Spleen (tissue), 11 donors: ENCODE measurements at regions not wholly inside any gene's neighbourhood (a gene's known extent, or its start where the extent isn't known, plus 50 kb on each side); places are given as distances from the start of the nearest gene placed in this dataset.

Source experiments
- DNase-seq: peaks from one replicate; pipeline ENCODE4 v3.0.0-alpha.2; 2020
- H3K27ac ChIP-seq, 8 donors: fragments of 200-600 bp; sonication (generic) in 7 of 8; 1 replicate in 4 of 8; 2 replicates in 4 of 8; pipeline versions ENCODE4 v1.5.0 to v1.8.0; 2016 to 2021; ENCODE audit warnings: inconsistent platforms in 4 of 8, mild to moderate bottlenecking in 4 of 8, moderate library complexity in 1 of 8
- H3K27me3 ChIP-seq, 7 donors: fragments of 200-600 bp; sonication (generic) in 6 of 7; replicated peaks in 1 of 7; 1 replicate in 4 of 7; 2 replicates in 3 of 7; pipeline versions ENCODE4 v1.5.0 to v1.8.0; 2016 to 2021; ENCODE audit warnings: inconsistent platforms in 3 of 7, mild to moderate bottlenecking in 1 of 7
- H3K36me3 ChIP-seq, 6 donors: fragments of 200-600 bp; sonication (generic) in 5 of 6; 1 replicate in 4 of 6; 2 replicates in 2 of 6; pipeline versions ENCODE4 v1.5.0 to v1.8.0; 2016 to 2021; ENCODE audit warnings: inconsistent platforms in 2 of 6
- H3K4me1 ChIP-seq, 6 donors: fragments of 200-600 bp; sonication (generic) in 5 of 6; 1 replicate in 3 of 6; 2 replicates in 3 of 6; pipeline versions ENCODE4 v1.5.0 to v1.8.0; 2016 to 2021; ENCODE audit warnings: inconsistent platforms in 3 of 6
- H3K4me3 ChIP-seq, 8 donors: fragments of 200-600 bp; sonication (generic) in 7 of 8; 1 replicate in 4 of 8; 2 replicates in 4 of 8; pipeline versions ENCODE4 v1.5.0 to v1.8.0; 2016 to 2021; ENCODE audit warnings: inconsistent platforms in 4 of 8, mild to moderate bottlenecking in 4 of 8, moderate library complexity in 2 of 8
- H3K9me3 ChIP-seq, 8 donors: fragments of 200-600 bp; sonication (generic) in 7 of 8; 1 replicate in 4 of 8; 2 replicates in 4 of 8; pipeline versions ENCODE4 v1.5.0 to v1.8.0; 2016 to 2021; ENCODE audit warnings: inconsistent platforms in 4 of 8
- CTCF ChIP-seq, 11 experiments: fragments of 200-600 bp in 7 of 11; fragments of 450-650 bp in 4 of 11; sonication (generic) in 4 of 11; IDR thresholded peaks in 8 of 11; conservative IDR thresholded peaks in 3 of 11; 1 replicate in 7 of 11; 2 replicates in 4 of 11; pipeline versions ENCODE4 v1.4.0 to v1.8.0; 2016 to 2021; ENCODE audit warnings: antibody characterized with exemption in 11 of 11, inconsistent platforms in 4 of 11, mild to moderate bottlenecking in 1 of 11
- POLR2A ChIP-seq, 3 donors: fragments of 450-650 bp; IDR thresholded peaks; one replicate each; pipeline ENCODE4 v1.5.1; 2017; ENCODE audit warnings: antibody characterized with exemption in 3 of 3, mild to moderate bottlenecking in 1 of 3
- POLR2AphosphoS5 ChIP-seq, 3 donors: sonication (generic); formaldehyde crosslinking; IDR thresholded peaks; one replicate each; pipeline ENCODE4 v1.5.1; 2017; ENCODE audit warnings: antibody characterized with exemption in 3 of 3
- WGBS, 5 donors: extraction: QIAGEN DNeasy Blood & Tissue Kit in 3 of 5; methylation state at CpG; one replicate each; pipeline versions ENCODE4 v1.1.5 to v1.1.7; 2013 to 2018; 5-methylcytosine and 5-hydroxymethylcytosine counted together
- intact Hi-C: fragments of 100-400 bp; cut with DNase I; formaldehyde crosslinking; loops from one replicate; pipeline ENCODE4 v1.15.0; 2023; ENCODE audit warnings: low total_unique reads
- donor health status: healthy with polysubstance abuse.
- donor health status: DM: no; HTN: no; CAD: no; lungs with moderate emphysema.
- donor health status: DM: no; HTN: no; CAD: no.
- donor health status: Bipolar disorder and iron deficiency.
- donor health status: healthy.
- donor health status: DM: no; HTN: no; CAD: no.
- donor health status: DM: yes; HTN: yes; CAD: no.

- intact Hi-C loops, result no loop called here
Observed at GRCh38 chr2:239494578-239494977, 93.8 kb upstream of the HDAC4 start.

GRCh38 chr2:239489481-239489880 lies 88.7 kb upstream of the HDAC4 start:
- intact Hi-C loops, result no loop called here
- WGBS, 5 donors, result 82 to 87% (median 85%) methylated on average over 3 of the region's 3 CpGs

More at GRCh38 chr2:239494578-239494977, 93.8 kb upstream of the HDAC4 start:
- Histone ChIP-seq H3K36me3 (no peaks in the 10 kb centered on the region), H3K4me3 (no peak overlapping the region), H3K27me3 (peaks cover 0 to 48% (median 0%) of the 10 kb centered on the region in 7 donors), H3K4me1 (peaks cover 0 to 16% (median 5%) of the 10 kb centered on the region in 6 donors), H3K9me3 (no peaks in the 10 kb centered on the region), H3K27ac (no peak overlapping the region)
- 81 to 92% (median 85%) methylated on average over 3 of the region's 3 CpGs for WGBS, 5 donors
- TF ChIP-seq POLR2AphosphoS5 (IDR thresholded peaks at IDR 0.05) (no peak), CTCF (IDR thresholded peaks at IDR 0.05 in 8 of 11, conservative IDR thresholded peaks at IDR 0.05 in 3 of 11) (no peak), POLR2A (IDR thresholded peaks at IDR 0.05) (no peak)
- DNase-seq, result no peak

GRCh38 chr2:239488125-239488524 lies 87.3 kb upstream of the HDAC4 start:
- Histone ChIP-seq H3K27ac (no peak overlapping the region), H3K27me3 (peaks cover 0 to 46% (median 0%) of the 10 kb centered on the region in 7 donors), H3K4me3 (no peak overlapping the region), H3K9me3 (no peaks in the 10 kb centered on the region), H3K4me1 (no peaks in the 10 kb centered on the region), H3K36me3 (no peaks in the 10 kb centered on the region)
- no peak for DNase-seq
- 82 to 88% (median 83%) methylated on average over 6 to 8 of the region's 8 CpGs for WGBS, 5 donors
- TF ChIP-seq CTCF (IDR thresholded peaks at IDR 0.05 in 8 of 11, conservative IDR thresholded peaks at IDR 0.05 in 3 of 11) (no peak), POLR2A (IDR thresholded peaks at IDR 0.05) (no peak), POLR2AphosphoS5 (IDR thresholded peaks at IDR 0.05) (no peak)
- intact Hi-C loops, result no loop called here

More at GRCh38 chr2:239489481-239489880, 88.7 kb upstream of the HDAC4 start:
- no peak for DNase-seq
- no peaks in the 10 kb centered on the region for H3K36me3 ChIP-seq
- H3K27me3 ChIP-seq, result peaks cover 0 to 43% (median 0%) of the 10 kb centered on the region in 7 donors
- H3K27ac ChIP-seq, result no peak overlapping the region
- H3K4me1 ChIP-seq, result peaks cover 0 to 5% (median 0%) of the 10 kb centered on the region in 6 donors
- no peak overlapping the region for H3K4me3 ChIP-seq
- no peak for TF ChIP-seq POLR2AphosphoS5 (IDR thresholded peaks at IDR 0.05)
- no peak for TF ChIP-seq POLR2A (IDR thresholded peaks at IDR 0.05)
- TF ChIP-seq CTCF (IDR thresholded peaks at IDR 0.05 in 8 of 11, conservative IDR thresholded peaks at IDR 0.05 in 3 of 11), result no peak
- no peaks in the 10 kb centered on the region for H3K9me3 ChIP-seq

- TF ChIP-seq POLR2AphosphoS5 (IDR thresholded peaks at IDR 0.05), result no peak
- H3K4me3 ChIP-seq, result no peak overlapping the region
- no peak for DNase-seq
- H3K27ac ChIP-seq, result no peak overlapping the region
- H3K27me3 ChIP-seq, result peaks cover 0 to 47% (median 0%) of the 10 kb centered on the region in 7 donors
- H3K4me1 ChIP-seq, result no peaks in the 10 kb centered on the region
- no peaks in the 10 kb centered on the region for H3K36me3 ChIP-seq
- 80 to 93% (median 88%) methylated on average over 7 to 11 of the region's 11 CpGs for WGBS, 5 donors
- intact Hi-C loops, result no loop called here
- no peaks in the 10 kb centered on the region for H3K9me3 ChIP-seq
Observed at GRCh38 chr2:239487272-239487671, 86.5 kb upstream of the HDAC4 start.

- no peak for TF ChIP-seq POLR2AphosphoS5 (IDR thresholded peaks at IDR 0.05)
- no peak for TF ChIP-seq CTCF (IDR thresholded peaks at IDR 0.05 in 8 of 11, conservative IDR thresholded peaks at IDR 0.05 in 3 of 11)
- TF ChIP-seq POLR2A (IDR thresholded peaks at IDR 0.05), result no peak
- 81 to 91% (median 84%) methylated on average over 3 of the region's 3 CpGs for WGBS, 5 donors
- no peak for DNase-seq
- Histone ChIP-seq H3K27ac (no peak overlapping the region), H3K27me3 (peaks cover 0 to 38% (median 0%) of the 10 kb centered on the region in 7 donors), H3K9me3 (no peaks in the 10 kb centered on the region), H3K36me3 (no peaks in the 10 kb centered on the region), H3K4me1 (no peaks in the 10 kb centered on the region), H3K4me3 (no peak overlapping the region)
- intact Hi-C loops, result no loop called here
Observed at GRCh38 chr2:239485622-239486021, 84.8 kb upstream of the HDAC4 start.
